HL-60 (cell line): ENCODE measurements at regions not wholly inside any gene's neighbourhood (a gene's known extent, or its start where the extent isn't known, plus 50 kb on each side); places are given as distances from the start of the nearest gene placed in this dataset.

ENCODE experiments used
- DNase-seq, 2 experiments: peaks; one replicate each; pipeline ENCODE4 v3.0.0-alpha.2; 2010 to 2020; ENCODE audit warnings: low read depth in 1 of 2, low spot score in 1 of 2
- H3K27ac ChIP-seq: fragments of 250-450 bp; sonication (Bioruptor Pico); replicated peaks from 2 replicates; pipeline ENCODE4 v1.5.1; 2020; ENCODE audit warnings: mild to moderate bottlenecking, moderate library complexity
- H3K27me3 ChIP-seq: fragments of 250-450 bp; sonication (Bioruptor Pico); 2 replicates; pipeline ENCODE4 v1.5.1; 2021; ENCODE audit warnings: mild to moderate bottlenecking, moderate library complexity; ENCODE audit not compliant: insufficient read depth, poor library complexity, severe bottlenecking
- H3K4me3 ChIP-seq: replicated peaks from 2 replicates; pipeline ENCODE4 v1.5.1; 2011; ENCODE audit warnings: mild to moderate bottlenecking, control low read depth, low read length; ENCODE audit not compliant: insufficient read depth
- GABPA ChIP-seq: IDR thresholded peaks from 2 replicates; pipeline ENCODE4 v1.6.1; 2012; ENCODE audit warnings: low read depth
- POLR2AphosphoS5 ChIP-seq: IDR thresholded peaks from 2 replicates; pipeline ENCODE4 v1.6.1; 2012; ENCODE audit warnings: low read depth
- SPI1 ChIP-seq: IDR thresholded peaks from 2 replicates; pipeline ENCODE4 v1.6.1; 2012; ENCODE audit warnings: low read depth, mild to moderate bottlenecking, borderline replicate concordance
- TF ChIP-seq, protein P1 (sequence below): IDR thresholded peaks from 2 replicates; pipeline ENCODE4 v1.6.1; 2012; ENCODE audit warnings: low read depth; ENCODE audit not compliant: insufficient replicate concordance
- TF ChIP-seq, protein P2 (sequence below): IDR thresholded peaks from one replicate; pipeline ENCODE4 v1.5.1; 2011; ENCODE audit warnings: low read length, control low read depth, inconsistent platforms; ENCODE audit not compliant: insufficient read depth

GRCh38 chr12:11555195-11555594 lies 94.3 kb upstream of the ETV6 start:
- TF ChIP-seq POLR2AphosphoS5, result no peak
- TF ChIP-seq, protein P1, sequence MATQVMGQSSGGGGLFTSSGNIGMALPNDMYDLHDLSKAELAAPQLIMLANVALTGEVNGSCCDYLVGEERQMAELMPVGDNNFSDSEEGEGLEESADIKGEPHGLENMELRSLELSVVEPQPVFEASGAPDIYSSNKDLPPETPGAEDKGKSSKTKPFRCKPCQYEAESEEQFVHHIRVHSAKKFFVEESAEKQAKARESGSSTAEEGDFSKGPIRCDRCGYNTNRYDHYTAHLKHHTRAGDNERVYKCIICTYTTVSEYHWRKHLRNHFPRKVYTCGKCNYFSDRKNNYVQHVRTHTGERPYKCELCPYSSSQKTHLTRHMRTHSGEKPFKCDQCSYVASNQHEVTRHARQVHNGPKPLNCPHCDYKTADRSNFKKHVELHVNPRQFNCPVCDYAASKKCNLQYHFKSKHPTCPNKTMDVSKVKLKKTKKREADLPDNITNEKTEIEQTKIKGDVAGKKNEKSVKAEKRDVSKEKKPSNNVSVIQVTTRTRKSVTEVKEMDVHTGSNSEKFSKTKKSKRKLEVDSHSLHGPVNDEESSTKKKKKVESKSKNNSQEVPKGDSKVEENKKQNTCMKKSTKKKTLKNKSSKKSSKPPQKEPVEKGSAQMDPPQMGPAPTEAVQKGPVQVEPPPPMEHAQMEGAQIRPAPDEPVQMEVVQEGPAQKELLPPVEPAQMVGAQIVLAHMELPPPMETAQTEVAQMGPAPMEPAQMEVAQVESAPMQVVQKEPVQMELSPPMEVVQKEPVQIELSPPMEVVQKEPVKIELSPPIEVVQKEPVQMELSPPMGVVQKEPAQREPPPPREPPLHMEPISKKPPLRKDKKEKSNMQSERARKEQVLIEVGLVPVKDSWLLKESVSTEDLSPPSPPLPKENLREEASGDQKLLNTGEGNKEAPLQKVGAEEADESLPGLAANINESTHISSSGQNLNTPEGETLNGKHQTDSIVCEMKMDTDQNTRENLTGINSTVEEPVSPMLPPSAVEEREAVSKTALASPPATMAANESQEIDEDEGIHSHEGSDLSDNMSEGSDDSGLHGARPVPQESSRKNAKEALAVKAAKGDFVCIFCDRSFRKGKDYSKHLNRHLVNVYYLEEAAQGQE, result no peak
- TF ChIP-seq, protein P2, sequence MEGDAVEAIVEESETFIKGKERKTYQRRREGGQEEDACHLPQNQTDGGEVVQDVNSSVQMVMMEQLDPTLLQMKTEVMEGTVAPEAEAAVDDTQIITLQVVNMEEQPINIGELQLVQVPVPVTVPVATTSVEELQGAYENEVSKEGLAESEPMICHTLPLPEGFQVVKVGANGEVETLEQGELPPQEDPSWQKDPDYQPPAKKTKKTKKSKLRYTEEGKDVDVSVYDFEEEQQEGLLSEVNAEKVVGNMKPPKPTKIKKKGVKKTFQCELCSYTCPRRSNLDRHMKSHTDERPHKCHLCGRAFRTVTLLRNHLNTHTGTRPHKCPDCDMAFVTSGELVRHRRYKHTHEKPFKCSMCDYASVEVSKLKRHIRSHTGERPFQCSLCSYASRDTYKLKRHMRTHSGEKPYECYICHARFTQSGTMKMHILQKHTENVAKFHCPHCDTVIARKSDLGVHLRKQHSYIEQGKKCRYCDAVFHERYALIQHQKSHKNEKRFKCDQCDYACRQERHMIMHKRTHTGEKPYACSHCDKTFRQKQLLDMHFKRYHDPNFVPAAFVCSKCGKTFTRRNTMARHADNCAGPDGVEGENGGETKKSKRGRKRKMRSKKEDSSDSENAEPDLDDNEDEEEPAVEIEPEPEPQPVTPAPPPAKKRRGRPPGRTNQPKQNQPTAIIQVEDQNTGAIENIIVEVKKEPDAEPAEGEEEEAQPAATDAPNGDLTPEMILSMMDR, result no peak
- TF ChIP-seq SPI1, result no peak
- no peak for TF ChIP-seq GABPA
- Histone ChIP-seq H3K27me3 (no peaks in the 10 kb centered on the region), H3K4me3 (no peak overlapping the region), H3K27ac (no peak overlapping the region)
- DNase-seq, result no peak

DNA sequence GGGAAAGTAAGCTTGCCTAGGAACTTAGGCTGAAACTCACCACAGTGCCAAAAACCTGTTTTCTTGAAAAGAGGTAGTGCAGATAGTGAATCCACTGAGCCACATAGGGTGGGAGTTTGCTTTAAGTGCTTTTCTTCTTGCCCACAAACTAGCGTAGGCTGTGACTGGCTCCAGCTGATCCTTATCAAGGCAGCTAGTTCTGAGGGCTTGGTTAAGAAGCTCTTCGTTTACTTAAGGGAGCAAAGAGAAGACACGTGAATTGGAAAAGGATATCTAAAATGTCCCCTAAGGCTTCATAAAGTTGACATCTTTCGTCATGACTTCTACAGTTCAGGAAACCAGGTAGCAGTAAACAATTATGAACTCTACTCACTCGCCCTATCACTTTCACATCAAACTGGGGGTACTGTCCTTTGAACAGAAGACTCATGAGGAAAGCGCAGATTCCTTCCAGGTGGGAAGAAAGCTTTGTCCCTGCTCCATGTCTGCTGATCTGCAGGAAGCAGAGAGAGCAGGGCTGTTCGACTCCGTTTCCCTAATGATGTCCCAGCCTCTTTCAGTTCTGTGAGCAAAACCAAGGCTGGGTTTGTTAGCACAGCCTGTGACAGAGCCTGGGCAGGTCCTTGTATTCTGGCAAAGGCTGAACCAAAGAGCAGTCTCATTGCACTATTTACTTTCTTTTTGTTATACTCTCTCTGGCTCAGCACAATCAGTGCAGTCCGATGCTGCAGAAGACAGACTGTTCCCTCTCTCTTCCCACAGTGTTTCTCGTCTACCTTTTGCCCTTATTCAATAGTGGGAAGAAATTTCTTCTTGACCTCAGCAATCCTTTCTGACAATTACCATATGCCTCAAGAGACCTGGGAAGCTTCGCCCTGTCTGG lies 93.5 kb upstream of the ETV6 start:
- H3K27ac ChIP-seq, result no peak overlapping the region
- no peak overlapping the region for H3K4me3 ChIP-seq
- peak; percentile 25; the same call in 1 of the 2 replicates for TF ChIP-seq SPI1
- no peak for TF ChIP-seq GABPA
- no peaks in the 10 kb centered on the region for H3K27me3 ChIP-seq
- DNase-seq, result no peak

GRCh38 chr12:11556682-11557081 lies 92.8 kb upstream of the ETV6 start:
- DNase-seq, result no peak
- H3K27ac ChIP-seq, result no peak overlapping the region
- no peak overlapping the region for H3K4me3 ChIP-seq
- no peak for TF ChIP-seq POLR2AphosphoS5
- TF ChIP-seq GABPA, result no peak
- no peak for TF ChIP-seq SPI1
- TF ChIP-seq, protein P1, result no peak
- TF ChIP-seq, protein P2, result no peak
- H3K27me3 ChIP-seq, result no peaks in the 10 kb centered on the region

DNA sequence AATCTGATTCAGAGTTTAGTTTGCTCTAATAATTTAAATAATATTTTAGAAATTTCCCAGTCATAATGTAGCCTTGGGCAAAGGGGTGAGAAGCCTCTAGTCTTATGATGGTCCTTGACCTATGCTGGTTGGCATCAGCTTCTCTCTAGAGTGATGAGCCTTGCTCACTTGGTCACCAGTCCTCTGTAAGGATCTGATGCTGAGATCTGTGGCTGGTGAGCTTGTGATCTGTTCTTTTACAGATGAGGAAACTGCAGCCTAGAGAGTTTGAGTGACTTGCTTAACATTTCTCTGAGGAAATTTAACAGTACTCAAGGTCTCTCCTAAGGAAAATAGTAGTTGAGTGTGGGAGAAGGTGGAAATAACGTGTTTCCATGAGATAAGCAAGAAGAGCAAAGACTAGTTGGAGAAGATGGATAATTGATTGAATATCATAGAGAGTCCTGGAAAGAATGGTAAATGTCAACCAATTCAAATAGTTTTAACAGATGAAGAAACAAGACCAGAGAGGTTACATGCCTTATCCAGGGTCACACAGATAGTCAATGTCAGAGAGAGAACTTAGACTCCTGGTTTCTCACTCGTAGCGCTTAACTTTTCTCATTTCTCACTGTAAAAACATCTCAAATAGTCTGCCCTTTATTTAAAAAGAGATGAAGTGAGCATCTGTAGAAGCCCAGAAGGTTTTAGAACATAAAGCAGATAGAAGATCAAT lies 89.7 kb upstream of the ETV6 start:
- TF ChIP-seq, protein P1, result no peak

More for the DNA sequence above, 89.7 kb upstream of the ETV6 start:
- Histone ChIP-seq H3K27ac (no peak overlapping the region), H3K4me3 (no peak overlapping the region), H3K27me3 (no peaks in the 10 kb centered on the region)
- DNase-seq, result no peak
